ENCODE measurements at regions not wholly inside any gene's neighbourhood (a gene's known extent, or its start where the extent isn't known, plus 50 kb on each side); places are given as distances from the start of the nearest gene placed in this dataset.

DNA sequence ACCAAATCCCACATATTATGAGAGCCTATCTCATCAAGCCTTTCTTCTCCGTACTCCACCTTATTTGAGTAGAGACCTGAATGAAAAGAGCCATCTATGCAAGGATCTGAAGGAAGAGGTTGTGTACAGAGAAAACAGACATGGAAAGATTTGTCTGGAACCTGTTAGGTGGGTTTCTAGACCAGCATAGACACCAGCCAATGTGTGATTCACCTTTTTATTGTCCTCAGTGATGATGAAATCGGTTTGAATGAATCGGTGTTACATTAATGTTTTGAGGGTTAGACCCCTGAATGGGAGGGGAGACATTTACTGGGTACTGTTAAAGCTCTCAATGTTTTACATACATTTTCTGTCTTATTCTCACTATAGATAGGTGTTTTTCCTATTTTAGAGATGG, 223.6 kb downstream of the NMUR2 start:
- TF ChIP-seq, protein P1, sequence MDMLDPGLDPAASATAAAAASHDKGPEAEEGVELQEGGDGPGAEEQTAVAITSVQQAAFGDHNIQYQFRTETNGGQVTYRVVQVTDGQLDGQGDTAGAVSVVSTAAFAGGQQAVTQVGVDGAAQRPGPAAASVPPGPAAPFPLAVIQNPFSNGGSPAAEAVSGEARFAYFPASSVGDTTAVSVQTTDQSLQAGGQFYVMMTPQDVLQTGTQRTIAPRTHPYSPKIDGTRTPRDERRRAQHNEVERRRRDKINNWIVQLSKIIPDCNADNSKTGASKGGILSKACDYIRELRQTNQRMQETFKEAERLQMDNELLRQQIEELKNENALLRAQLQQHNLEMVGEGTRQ (IDR thresholded peaks at IDR 0.05) = no peak
- TF ChIP-seq POLR2AphosphoS2 (conservative IDR thresholded peaks at IDR 0.05; ENCODE audit: low read length) (no peak), NFE2L2 (conservative IDR thresholded peaks at IDR 0.05; ENCODE audit: low read length) (no peak), HOXB13 (CRISPR knock-in tag; IDR thresholded peaks at IDR 0.05; ENCODE audit: low read depth) (no peak), MAZ (IDR thresholded peaks at IDR 0.05; ENCODE audit: borderline replicate concordance, low read depth, low read length) (no peak)
- TF ChIP-seq, protein P2, sequence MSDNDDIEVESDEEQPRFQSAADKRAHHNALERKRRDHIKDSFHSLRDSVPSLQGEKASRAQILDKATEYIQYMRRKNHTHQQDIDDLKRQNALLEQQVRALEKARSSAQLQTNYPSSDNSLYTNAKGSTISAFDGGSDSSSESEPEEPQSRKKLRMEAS (IDR thresholded peaks at IDR 0.05) = no peak
- TF ChIP-seq, protein P3, sequence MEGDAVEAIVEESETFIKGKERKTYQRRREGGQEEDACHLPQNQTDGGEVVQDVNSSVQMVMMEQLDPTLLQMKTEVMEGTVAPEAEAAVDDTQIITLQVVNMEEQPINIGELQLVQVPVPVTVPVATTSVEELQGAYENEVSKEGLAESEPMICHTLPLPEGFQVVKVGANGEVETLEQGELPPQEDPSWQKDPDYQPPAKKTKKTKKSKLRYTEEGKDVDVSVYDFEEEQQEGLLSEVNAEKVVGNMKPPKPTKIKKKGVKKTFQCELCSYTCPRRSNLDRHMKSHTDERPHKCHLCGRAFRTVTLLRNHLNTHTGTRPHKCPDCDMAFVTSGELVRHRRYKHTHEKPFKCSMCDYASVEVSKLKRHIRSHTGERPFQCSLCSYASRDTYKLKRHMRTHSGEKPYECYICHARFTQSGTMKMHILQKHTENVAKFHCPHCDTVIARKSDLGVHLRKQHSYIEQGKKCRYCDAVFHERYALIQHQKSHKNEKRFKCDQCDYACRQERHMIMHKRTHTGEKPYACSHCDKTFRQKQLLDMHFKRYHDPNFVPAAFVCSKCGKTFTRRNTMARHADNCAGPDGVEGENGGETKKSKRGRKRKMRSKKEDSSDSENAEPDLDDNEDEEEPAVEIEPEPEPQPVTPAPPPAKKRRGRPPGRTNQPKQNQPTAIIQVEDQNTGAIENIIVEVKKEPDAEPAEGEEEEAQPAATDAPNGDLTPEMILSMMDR (IDR thresholded peaks at IDR 0.05) = no peak
- TF ChIP-seq, protein P4, sequence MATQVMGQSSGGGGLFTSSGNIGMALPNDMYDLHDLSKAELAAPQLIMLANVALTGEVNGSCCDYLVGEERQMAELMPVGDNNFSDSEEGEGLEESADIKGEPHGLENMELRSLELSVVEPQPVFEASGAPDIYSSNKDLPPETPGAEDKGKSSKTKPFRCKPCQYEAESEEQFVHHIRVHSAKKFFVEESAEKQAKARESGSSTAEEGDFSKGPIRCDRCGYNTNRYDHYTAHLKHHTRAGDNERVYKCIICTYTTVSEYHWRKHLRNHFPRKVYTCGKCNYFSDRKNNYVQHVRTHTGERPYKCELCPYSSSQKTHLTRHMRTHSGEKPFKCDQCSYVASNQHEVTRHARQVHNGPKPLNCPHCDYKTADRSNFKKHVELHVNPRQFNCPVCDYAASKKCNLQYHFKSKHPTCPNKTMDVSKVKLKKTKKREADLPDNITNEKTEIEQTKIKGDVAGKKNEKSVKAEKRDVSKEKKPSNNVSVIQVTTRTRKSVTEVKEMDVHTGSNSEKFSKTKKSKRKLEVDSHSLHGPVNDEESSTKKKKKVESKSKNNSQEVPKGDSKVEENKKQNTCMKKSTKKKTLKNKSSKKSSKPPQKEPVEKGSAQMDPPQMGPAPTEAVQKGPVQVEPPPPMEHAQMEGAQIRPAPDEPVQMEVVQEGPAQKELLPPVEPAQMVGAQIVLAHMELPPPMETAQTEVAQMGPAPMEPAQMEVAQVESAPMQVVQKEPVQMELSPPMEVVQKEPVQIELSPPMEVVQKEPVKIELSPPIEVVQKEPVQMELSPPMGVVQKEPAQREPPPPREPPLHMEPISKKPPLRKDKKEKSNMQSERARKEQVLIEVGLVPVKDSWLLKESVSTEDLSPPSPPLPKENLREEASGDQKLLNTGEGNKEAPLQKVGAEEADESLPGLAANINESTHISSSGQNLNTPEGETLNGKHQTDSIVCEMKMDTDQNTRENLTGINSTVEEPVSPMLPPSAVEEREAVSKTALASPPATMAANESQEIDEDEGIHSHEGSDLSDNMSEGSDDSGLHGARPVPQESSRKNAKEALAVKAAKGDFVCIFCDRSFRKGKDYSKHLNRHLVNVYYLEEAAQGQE (IDR thresholded peaks at IDR 0.05) = no peak
